LNCaP clone FGC (cell line): ENCODE measurements at regions not wholly inside any gene's neighbourhood (a gene's known extent, or its start where the extent isn't known, plus 50 kb on each side); places are given as distances from the start of the nearest gene placed in this dataset.

ENCODE experiments used
- DNase-seq: peaks from one replicate; pipeline ENCODE4 v3.0.0-alpha.2; 2011; ENCODE audit warnings: low read depth
- H3K4me3 ChIP-seq: 2 replicates; pipeline ENCODE4 v1.5.1; 2011; ENCODE audit warnings: mild to moderate bottlenecking, low read depth, low read length, control low read depth
- CTCF ChIP-seq: IDR thresholded peaks from 2 replicates; pipeline ENCODE4 v1.5.1; 2012; ENCODE audit warnings: mild to moderate bottlenecking; ENCODE audit not compliant: control insufficient read depth, insufficient read depth; ENCODE audit errors: extremely low read depth

- no peak for TF ChIP-seq CTCF
- DNase-seq = no peak
Measured at GRCh38 chr12:84631020-84631419, 281.6 kb downstream of the SLC6A15 start.

GRCh38 chr12:84627593-84627992, 285.0 kb downstream of the SLC6A15 start:
- H3K4me3 ChIP-seq = no peak overlapping the region
- DNase-seq = no peak
- no peak for TF ChIP-seq CTCF

More at GRCh38 chr12:84631020-84631419, 281.6 kb downstream of the SLC6A15 start:
- H3K4me3 ChIP-seq = no peak overlapping the region

GRCh38 chr12:84624601-84625000, 288.0 kb downstream of the SLC6A15 start:
- DNase-seq = no peak
- no peak overlapping the region for H3K4me3 ChIP-seq
- TF ChIP-seq CTCF = no peak

- no peak overlapping the region for H3K4me3 ChIP-seq
- no peak for DNase-seq
- TF ChIP-seq CTCF = peak; percentile 32
Measured at GRCh38 chr12:84619053-84619571, 293.5 kb downstream of the SLC6A15 start.

- no peak for DNase-seq
- no peak overlapping the region for H3K4me3 ChIP-seq
- TF ChIP-seq CTCF = no peak
Measured at GRCh38 chr12:84607170-84607819, 305.3 kb downstream of the SLC6A15 start.

GRCh38 chr12:84605983-84606382, 306.6 kb downstream of the SLC6A15 start:
- no peak overlapping the region for H3K4me3 ChIP-seq
- no peak for TF ChIP-seq CTCF
- DNase-seq = no peak

GRCh38 chr12:84604551-84604950, 308.0 kb downstream of the SLC6A15 start:
- TF ChIP-seq CTCF = no peak
- DNase-seq = no peak
- H3K4me3 ChIP-seq = no peak overlapping the region
